C4-2B (cell line): ENCODE measurements at regions not wholly inside any gene's neighbourhood (a gene's known extent, or its start where the extent isn't known, plus 50 kb on each side); places are given as distances from the start of the nearest gene placed in this dataset.

Source experiments
- CTCF ChIP-seq: fragments of 450-650 bp; conservative IDR thresholded peaks from 2 replicates; pipeline ENCODE4 v1.5.1; 2017; ENCODE audit warnings: mild to moderate bottlenecking
- ZFX ChIP-seq: fragments of 450-650 bp; IDR thresholded peaks from 2 replicates; pipeline ENCODE4 v1.6.1; 2017

GRCh38 chr7:56578612-56579011, 462.4 kb upstream of the NUPR2 start:
- TF ChIP-seq CTCF: no peak
- TF ChIP-seq ZFX: no peak
